ENCODE measurements at regions not wholly inside any gene's neighbourhood (a gene's known extent, or its start where the extent isn't known, plus 50 kb on each side); places are given as distances from the start of the nearest gene placed in this dataset.

GRCh38 chr15:62726461-62726860 lies 316.1 kb upstream of the TPM1 start:
- no peak for DNase-seq

DNA sequence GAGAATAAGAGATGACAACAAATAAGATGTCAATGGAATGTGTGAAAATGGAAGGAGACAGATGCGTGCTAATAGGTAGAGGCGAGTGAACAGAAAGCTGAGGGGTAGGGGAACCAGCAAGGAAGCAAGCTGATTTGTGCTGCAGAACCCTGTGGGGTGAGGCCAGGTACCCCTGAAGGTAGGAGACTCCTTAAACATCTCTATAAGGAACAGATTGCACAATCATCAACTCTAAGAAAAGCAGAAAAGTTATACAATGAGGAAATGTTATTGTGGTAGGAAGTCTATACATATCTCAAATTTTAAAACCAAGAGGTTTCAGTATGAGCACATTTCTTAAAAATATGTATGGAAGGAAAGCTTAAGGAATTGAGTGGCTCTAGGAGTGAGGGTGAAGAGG lies 315.0 kb upstream of the TPM1 start:
- no peak for DNase-seq

DNA sequence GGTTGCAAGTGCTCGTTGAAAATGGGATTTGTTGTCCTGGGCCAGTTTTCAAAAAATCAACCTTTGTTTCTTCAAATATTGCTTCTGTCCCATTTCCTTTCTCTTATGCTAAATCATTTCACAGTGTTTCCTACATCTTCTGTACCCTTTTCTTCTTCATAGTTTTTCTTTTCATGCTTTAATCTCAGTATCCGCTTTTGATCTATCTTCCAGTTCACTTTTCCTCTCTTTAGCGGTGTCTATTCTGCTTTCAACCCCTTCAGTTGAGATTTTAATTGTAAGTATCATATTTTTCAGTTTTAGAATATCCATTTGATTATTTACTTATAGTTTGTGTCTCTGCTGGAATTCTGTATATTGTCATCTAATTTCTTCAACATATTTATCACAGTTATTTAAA lies 311.7 kb upstream of the TPM1 start:
- no peak for DNase-seq

- DNase-seq, result no peak
These were observed 310.5 kb upstream of the TPM1 start for GRCh38 chr15:62732078-62732477.

GRCh38 chr15:62734706-62735105 lies 307.8 kb upstream of the TPM1 start:
- DNase-seq, result no peak

DNA sequence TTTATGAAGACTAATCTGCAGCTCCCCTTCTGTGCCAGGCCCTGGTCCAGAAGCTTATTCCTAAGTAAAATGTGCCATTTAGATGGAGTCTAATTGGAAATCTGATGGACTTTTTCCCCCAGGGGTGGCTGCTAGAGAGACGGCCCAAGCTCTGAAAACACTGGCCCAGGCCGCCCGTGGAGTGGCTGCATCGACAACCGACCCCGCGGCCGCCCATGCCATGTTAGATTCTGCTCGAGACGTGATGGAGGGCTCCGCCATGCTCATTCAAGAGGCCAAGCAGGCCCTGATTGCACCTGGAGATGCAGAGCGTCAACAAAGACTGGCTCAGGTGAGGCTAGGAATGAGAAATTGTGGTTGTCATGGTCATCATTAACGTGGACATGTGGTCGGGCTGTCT lies 305.8 kb upstream of the TPM1 start:
- DNase-seq, result no peak

- no peak for DNase-seq
These were observed 305.0 kb upstream of the TPM1 start for GRCh38 chr15:62737551-62737950.

DNA sequence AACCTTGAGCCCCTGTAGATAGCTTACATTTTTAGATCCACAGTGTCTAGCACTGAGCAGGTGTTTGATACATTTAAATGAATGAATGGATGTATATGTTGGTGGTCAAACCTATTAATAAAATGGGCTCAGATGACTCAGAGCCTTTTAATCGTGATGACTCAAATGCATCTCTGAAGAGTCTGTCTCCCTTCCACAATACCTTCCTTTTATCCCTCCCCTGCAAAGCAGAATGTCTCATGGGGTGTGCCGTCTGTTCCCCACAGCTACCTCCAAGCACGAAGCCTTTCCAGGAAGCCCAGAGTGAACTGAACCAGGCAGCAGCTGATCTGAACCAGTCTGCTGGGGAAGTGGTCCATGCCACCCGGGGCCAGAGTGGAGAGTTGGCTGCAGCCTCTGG lies 303.5 kb upstream of the TPM1 start:
- no peak for DNase-seq

DNA sequence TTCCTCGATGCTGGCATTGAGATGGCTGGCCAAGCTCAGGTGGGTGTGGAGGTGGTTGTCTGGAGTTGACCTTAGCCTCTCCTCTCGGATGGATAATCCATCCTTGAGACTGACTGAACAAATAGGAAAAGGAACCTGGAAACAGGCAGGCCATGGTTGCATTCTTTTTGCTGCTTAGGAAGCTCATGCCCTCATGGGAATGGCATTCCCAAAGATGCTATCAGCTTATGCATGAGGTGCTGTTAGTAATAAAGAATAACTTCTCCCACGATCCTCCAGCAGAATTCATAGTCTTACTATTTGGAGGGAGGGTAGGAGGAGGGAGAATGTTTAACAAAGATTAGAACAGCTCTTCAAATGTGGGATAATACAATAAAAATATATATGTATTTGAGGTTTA lies 303.0 kb upstream of the TPM1 start:
- no peak for DNase-seq

- DNase-seq, result no peak
These were observed 302.2 kb upstream of the TPM1 start for GRCh38 chr15:62740141-62741004.

- DNase-seq, result no peak
These were observed 301.4 kb upstream of the TPM1 start for GRCh38 chr15:62741106-62741505.

DNA sequence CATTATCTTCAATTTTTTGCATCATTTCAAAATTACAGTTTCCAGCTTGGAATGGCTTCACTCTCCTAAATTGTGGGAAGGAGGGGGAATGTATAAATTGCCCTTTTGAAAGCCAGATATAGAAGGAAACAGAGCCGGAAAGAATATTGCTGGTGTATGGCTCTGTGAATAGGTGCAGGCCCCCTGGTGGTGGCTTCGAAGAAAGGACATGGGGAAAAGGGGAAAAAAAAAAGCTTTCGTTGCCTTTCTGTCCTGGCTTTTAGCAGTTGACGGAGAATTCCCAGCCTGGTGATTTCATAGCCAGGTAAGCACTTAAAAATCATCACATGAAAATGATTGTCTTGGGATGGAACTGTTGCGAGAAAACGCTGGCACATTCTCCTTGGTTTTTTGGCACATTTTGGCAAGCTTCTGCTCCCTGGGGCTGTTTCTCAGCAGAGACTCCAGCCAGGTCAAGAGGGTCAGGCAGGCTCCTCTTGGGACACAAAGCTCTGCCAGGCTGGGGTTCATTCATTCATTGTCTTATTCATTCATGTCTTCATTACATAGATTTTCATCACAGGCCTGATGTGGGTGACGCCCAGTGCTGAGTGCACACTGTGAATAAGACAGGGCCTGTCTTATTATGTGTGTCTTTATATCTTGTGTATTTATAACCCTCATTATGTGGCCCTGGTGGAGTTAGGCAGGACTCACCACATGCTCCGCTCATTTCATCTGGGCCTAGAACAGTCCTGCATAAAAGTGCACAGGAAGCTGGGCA lies 300.0 kb upstream of the TPM1 start:
- peak; percentile 48 for DNase-seq

DNA sequence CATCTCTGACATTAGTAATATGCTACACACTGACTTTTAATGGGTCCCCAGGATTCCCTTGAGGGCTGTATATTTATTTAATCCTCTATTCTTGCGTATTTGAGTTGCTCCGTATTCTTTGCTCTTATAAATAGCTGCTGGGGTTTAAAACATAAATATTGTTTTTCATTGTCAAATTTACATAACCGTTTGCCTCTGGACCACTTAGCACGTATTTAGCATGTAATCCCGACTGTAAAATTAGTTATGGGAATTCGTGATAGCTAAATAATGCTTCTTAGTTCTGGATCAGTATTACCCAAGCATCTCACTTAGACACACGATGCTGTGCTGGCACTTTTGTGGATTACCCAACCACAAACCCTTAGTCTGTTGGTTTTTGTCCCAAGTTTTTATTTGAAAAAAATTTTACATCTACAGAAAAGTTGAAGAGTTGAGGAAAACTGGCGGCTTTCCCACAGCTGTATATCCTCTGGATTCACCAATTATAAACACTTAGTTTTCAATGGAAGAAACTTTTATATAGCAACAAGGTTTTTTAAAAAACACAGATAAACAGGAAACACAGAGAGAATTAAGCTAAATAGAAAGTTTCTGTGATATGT lies 296.8 kb upstream of the TPM1 start:
- DNase-seq, result no peak

- DNase-seq, result no peak
These were observed 294.4 kb upstream of the TPM1 start for GRCh38 chr15:62748196-62748595.

DNA sequence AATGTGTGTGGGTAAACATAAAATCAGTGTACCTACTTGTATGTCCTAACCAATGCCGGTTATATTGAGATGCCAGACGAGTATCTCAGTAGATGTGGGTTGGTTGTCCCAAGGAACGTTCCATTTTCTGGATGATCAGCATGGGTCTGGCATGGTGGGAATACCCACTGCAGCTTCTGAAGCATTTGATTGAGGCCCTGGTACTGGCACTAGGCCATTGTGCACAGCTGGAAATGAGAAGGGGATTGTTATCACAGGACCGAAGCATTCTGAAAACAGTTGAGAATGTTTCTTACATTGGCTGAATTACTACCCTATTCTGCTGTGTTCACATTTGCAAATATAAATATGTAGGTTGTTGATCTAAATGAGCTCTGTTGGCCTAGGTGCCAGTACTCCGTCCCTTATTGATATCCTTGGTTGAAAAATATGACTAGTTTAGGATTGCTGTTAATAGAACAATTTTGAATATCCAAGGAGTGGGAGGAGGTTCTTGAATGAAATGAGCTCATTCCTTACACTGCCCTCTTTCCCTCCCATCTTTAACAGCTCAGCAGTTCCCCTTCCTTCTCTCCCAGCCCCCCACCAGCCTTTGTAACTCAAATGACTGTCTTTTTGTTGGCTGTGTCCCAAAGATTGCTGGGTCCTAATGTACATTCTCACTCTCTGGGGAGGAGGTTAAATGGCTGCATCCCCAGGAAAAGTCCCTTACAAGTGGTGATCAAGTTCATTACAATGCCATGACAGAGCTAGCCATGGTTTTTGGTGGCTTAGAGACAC lies 293.3 kb upstream of the TPM1 start:
- DNase-seq, result no peak

DNA sequence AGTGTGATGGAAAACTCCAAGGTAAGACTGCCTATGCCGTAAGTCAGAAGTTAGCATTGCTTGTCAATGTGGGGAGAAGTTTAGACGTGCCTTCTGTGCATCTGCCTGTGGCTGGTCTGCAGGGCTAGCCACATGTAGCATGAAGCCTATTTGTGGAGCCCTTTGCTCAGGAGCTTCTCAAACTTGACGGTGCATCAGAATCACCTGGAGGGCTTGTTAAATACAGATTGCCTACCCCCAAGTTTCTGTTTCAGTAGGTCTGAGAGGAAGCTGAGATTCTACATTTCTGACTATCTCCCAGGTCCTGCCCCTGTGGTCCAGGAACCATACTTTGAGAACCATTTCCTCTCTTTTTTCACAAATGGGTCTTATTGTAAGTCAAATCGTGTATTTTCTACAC lies 292.1 kb upstream of the TPM1 start:
- DNase-seq, result no peak

DNA sequence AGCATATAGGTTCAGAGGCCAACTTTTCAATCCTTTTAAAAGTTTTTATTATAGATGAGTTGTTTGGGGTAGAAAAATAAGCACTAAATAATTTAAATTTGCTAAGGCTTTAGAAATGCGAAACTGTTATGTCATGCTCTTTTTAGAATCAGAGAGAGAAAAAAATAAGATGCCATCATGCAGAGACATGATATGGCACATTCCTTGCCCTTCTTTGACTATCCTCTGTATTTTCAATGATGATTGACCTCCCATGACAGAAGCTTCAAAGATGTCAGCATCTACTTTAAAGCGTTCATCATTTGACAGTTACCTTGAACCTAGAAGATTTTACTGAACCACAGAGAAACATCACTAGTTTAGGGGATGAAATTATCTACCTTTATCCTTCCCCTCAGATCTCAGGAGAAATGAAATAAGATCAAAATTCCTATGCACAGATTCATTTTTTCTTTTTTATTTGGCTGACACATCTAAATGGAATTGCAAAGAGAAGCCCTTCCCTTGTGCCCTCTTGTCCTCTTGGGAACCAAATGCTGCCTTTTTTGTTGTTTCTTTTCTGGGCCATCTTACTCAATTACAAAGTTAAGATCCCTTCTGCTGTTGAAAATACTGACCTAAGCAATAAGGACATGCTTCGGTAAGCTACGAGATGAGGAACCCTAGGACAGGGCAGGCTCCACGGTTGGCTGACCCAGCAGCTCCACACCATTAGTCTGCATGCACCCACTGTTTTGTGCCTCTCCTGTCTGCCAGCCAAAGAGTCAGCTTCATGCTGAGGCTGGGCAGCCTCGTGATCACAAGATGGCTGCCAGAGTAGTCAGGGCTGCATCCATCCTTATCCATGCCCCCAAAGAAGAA lies 289.7 kb upstream of the TPM1 start:
- DNase-seq, result no peak

DNA sequence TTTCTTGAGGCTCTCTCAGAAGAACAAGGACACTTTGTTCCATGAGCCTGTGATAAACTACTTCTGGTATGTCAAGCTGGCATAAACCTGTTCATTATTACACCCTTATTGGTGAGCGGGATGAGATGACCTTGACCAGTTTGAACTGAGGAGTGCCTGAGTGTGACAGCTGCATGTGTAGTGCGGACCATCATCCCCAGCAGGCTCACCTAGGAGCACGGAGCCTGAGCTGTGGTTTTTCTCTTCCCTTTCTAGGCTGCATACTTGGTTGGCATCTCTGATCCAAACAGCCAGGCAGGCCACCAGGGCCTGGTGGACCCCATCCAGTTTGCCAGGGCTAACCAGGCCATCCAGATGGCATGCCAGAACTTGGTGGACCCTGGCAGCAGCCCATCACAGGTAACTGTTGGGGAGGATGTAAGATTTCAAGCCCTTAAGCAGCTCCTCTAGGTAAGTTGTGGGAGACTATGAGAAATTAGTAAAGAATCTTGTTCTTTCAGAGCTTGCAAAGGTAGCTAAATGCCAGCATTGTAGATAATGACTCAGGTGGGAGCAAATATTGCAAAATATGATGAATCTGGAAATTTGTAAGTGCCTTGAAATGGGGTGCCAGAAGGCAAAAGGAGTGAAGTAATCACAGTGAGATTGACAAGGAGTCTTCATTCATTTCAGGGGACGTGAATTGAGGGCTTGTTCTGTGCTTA lies 288.9 kb upstream of the TPM1 start:
- no peak for DNase-seq

- DNase-seq, result no peak
These were observed 286.1 kb upstream of the TPM1 start for GRCh38 chr15:62756326-62756994.

- DNase-seq, result no peak
These were observed 285.6 kb upstream of the TPM1 start for GRCh38 chr15:62756995-62757360.

DNA sequence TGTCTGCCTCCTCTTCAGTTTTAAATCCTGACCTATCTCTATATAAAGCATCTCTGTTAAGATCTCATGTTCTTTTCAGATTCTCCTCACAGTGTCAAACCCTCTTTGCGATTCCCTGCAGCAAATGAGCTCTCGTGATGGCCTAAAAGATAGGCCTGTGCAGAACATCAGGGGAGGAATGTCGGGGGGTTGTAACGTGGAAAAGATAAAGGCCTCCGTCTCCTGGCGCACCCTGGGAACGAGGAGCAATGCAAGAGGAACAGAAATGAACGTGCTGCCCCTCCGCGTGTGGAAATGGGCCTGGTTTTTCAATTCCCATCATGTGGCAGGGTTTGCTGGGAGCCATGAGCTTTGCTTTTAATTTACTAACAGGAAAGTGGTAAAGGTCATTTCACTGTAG lies 285.0 kb upstream of the TPM1 start:
- DNase-seq, result no peak
